ENCODE measurements at regions not wholly inside any gene's neighbourhood (a gene's known extent, or its start where the extent isn't known, plus 50 kb on each side); places are given as distances from the start of the nearest gene placed in this dataset.

GRCh38 chr12:25757037-25757665 is 201.3 kb upstream of the RASSF8 start:
- TF ChIP-seq, protein P1, sequence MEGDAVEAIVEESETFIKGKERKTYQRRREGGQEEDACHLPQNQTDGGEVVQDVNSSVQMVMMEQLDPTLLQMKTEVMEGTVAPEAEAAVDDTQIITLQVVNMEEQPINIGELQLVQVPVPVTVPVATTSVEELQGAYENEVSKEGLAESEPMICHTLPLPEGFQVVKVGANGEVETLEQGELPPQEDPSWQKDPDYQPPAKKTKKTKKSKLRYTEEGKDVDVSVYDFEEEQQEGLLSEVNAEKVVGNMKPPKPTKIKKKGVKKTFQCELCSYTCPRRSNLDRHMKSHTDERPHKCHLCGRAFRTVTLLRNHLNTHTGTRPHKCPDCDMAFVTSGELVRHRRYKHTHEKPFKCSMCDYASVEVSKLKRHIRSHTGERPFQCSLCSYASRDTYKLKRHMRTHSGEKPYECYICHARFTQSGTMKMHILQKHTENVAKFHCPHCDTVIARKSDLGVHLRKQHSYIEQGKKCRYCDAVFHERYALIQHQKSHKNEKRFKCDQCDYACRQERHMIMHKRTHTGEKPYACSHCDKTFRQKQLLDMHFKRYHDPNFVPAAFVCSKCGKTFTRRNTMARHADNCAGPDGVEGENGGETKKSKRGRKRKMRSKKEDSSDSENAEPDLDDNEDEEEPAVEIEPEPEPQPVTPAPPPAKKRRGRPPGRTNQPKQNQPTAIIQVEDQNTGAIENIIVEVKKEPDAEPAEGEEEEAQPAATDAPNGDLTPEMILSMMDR (IDR thresholded peaks at IDR 0.05; ENCODE audit: low read depth, low read length, missing input control): no peak
- TF ChIP-seq FOXA1 (IDR thresholded peaks at IDR 0.05) (no peak), YY1 (IDR thresholded peaks at IDR 0.05) (no peak), RAD21 (IDR thresholded peaks at IDR 0.05) (no peak)
- TF ChIP-seq, protein P2, sequence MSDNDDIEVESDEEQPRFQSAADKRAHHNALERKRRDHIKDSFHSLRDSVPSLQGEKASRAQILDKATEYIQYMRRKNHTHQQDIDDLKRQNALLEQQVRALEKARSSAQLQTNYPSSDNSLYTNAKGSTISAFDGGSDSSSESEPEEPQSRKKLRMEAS (IDR thresholded peaks at IDR 0.05): no peak

All from liver (tissue), 3 donors.